GM18508 (cell line): ENCODE measurements at regions not wholly inside any gene's neighbourhood (a gene's known extent, or its start where the extent isn't known, plus 50 kb on each side); places are given as distances from the start of the nearest gene placed in this dataset.

Experiments used
- ATAC-seq: cut with Tn5 transposase; IDR thresholded peaks from one replicate; pipeline ENCODE4 v1.9.1; 2021; ENCODE audit warnings: moderate number of reproducible peaks; ENCODE audit not compliant: insufficient read depth, unreplicated experiment

DNA sequence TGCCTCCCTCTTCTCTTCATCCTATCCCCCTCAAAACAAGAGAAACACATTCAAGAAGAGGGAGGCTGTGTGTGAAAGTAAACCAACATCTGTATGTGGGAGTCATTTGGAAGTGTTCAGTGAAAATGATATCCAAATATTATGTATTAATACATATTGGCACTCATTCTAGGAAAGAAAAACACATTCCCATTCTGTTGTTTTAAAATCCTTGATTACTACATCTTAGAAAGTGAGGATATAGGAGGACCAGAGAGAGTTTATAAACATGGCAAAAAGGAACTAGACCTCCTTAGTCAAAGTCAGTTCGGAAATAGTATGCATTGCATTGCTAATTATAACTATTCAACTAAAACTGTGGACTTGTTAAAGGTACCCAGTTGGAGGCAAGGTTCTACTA lies 786.6 kb downstream of the ADGRL2 start:
- ATAC-seq, result no peak

DNA sequence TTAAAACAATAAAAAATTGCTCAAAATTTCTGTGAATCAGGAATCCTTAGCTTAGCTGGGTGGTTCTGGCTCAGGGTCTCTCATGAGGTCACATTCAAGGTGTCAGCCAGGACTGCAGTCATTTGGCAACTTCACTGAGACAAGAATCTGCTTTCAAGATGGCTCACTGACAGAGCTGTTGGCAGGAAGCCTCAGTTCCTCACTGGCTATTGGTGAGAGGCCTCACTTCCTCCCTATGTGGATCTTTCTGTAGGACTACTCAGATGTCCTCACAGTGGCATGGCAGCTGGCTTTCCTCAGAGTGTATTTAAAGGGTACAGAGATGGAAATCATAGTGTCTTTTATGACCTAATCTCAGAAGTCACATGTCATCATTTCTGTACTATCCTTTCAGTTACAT lies 785.7 kb downstream of the ADGRL2 start:
- peak; percentile 55 for ATAC-seq

DNA sequence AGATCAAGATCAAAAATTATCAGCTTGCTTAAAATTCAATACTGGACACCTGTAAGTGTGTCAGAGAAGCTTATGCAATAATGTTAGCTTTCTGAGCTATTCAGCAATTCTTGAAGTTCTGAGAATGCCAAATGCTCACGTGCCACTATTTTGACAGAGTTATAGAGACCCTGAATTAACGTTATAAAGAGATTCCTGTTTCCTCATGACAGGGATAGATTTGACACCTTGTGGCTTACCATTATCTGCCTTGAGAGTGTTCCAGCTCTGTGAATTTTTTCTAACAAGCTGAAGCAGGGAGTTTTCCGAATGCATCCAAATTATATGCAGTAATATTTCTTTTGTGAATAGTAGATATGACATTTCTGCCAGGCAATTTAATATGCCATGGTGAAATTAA lies 781.6 kb downstream of the ADGRL2 start:
- ATAC-seq, result no peak

DNA sequence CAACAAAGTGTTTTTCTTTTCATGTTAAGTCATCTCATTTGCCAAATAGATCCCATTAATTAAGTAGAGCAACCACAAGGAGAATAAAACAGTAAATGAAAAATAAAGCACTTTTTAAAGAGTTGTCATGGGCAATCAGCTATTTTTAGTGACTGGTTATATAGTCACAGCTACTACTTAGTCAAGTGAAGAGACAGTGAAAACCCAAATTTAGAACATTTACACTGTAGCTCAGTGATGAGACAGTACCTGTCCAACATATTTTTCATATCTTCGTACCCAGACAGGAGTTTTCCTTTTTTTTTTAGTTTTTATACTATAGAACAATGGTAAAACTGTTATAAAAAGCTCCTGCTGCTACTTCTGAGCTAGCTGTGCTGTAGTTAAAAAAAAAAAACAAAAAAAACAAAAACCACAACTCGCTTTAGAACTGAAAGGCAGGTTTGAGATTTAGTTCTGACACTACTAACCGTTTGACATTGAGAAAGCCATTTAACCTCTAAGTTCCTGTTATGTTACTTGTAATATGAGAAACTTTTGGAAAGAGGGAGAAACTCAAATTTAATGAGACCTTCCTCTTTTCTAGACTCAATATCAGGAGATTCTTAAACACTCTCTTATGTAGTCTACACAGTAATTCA lies 777.5 kb downstream of the ADGRL2 start:
- no peak for ATAC-seq

DNA sequence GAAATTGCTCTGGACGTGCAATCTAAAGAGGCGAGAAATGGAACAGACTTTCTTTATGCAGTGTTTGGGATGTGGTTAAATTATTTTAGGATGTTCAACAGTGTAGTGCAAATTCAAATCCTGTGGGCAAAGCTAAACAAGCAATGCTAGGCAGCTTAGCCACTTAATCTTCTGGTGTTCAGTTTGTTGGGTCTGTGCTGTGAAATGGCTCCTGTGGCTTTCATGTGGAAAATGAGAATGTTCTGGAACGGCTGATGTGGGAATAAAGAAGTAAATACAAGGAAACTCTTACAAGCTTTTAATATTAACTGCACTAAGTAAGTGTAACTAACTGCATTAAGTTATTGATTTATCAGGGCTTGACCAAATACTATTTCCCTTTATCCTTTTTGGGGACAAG lies 766.6 kb downstream of the ADGRL2 start:
- no peak for ATAC-seq

DNA sequence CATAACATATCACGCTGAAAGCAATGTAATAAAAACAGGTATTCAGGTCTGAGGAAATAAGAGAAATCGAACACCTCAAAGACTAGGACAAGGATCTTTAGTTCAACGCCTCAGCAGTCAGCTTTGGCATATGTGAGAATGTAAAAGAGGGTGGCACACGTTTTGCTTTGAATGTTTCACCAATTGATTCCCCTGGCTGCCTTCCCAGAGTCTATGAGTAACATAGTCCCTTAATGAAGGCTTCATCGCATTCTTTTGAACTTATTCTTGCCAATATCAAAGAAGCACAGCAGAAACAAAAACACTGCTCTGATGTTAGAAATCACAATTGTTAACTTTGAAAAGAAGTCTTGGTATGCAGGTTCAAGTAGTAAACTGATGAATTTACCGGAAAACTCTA lies 764.8 kb downstream of the ADGRL2 start:
- no peak for ATAC-seq

DNA sequence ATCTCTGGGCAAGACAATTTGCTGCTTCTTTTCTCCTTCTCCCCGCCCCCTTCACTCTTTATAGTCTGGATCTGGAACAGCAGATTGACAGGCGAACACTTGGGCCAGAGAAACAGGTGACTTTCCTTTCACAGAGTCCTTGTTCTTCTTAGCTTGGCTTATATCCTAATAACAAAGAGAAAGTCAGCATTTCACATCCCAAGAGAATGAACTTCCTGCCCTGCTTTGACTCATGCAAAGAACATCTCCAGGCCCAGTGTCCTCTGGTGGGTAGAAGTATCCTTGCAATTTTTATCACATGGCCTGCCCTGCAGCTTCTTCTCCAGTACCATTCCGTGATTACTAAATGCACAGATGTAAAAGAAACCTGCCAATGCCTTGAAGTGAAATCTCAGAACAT lies 764.4 kb downstream of the ADGRL2 start:
- no peak for ATAC-seq

DNA sequence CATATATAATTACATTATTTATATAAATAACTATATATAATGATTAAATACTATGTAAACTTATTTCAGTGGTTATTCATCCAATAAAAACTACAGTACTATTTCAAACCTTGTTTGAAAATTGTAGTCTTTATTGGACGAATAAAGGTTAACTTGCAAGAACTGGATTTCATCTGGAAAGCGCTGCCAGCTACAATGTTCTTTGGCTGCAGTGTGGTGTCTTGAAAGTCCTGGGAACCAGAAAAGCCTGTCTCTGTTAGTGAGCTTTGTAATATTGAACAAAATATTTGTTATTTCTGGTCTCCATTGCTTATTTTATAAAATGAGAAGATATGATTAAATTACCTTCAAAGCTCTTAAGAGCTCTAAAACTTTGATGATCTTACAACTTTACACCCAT lies 763.6 kb downstream of the ADGRL2 start:
- ATAC-seq, result no peak

DNA sequence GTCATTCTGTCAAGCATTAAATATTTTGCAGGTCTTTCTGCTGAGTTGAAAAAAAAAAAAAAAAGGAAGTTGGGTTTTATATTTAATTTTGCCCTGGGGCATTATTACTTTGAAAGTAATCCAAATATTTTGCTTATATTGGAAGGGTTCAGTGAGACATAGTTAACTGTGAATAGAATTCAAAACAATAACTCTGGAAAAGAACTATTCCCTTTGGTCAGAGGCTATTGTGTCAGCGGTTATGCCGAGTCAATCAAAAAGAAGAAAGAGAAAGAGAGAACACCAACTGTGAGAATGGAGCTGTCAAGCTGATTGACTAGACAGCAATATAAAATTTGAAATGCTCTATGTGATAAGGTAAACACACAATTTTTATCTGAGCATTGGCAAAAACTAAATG lies 761.7 kb downstream of the ADGRL2 start:
- no peak for ATAC-seq

DNA sequence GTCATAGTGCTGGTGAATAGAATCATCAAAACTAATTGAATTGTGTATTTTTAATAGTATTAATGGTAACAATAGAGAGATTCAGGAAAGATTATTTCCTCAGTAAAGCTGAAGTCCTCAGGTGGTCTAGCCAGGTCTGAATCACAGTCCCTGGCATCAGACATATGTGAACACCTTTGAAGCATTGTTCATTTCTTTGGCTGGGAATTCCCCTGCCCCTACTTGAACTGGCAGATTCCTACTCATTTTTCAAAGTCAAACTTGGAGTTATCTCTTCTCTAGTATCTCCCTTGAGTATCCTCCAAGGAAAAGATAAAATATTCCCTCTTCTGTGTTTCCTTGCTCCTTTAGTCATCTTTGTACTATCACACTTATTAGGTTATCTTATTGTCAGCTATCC lies 759.8 kb downstream of the ADGRL2 start:
- ATAC-seq, result no peak

DNA sequence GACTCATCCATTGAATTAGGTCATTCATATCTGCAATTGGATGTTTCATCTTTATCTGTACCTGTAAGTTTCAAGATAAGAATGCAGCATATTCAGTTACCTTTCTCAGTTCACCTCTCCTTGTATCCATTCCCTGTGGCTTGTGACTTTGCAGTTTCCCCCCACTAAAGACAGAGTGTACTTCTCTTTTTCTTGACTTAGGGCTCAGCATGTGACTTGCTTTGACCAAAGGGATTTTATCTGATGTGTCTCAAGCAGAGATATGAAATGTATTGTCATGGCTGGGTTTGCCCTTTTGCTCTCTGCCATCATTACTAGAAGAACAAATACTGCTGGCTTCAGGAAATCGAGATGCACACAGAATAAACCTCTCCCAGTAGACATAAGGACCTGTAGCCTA lies 754.8 kb downstream of the ADGRL2 start:
- ATAC-seq, result no peak

DNA sequence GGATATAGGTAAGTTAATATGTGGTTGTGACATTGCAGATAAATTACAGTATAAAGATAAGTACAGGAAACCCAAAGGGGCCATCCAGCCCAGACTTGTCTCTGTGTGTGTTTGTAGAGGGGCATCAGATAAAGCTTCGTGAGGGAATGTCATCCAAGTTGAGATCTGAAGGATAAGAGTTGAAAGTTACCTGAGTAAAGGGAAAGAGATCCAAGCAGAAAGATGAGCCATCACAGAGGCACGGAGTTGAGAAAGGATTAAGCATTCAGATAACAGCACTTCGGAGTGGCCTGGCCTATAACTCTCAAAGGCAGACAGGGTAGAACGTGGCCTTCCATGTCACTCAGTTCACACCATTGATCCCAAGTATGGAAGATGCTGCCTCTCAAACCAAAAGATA lies 749.1 kb downstream of the ADGRL2 start:
- ATAC-seq, result no peak

DNA sequence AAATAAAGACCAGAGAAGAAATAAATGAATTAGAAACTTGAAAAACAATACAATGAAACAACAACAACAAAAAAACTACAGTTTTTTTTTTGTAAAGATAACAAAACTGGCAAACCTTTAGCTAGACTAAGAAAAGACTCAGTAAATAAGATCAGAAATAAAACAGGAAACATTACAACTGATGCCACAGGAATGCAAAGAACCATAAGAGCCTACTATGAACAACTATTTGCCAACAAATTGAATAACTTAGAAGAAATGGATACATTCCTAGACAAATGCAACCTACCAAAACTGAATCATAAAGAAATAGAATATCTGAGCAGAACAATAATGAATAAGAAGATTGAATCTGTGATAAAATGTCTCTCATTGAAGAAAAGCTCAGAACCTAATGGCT lies 742.0 kb downstream of the ADGRL2 start:
- no peak for ATAC-seq

DNA sequence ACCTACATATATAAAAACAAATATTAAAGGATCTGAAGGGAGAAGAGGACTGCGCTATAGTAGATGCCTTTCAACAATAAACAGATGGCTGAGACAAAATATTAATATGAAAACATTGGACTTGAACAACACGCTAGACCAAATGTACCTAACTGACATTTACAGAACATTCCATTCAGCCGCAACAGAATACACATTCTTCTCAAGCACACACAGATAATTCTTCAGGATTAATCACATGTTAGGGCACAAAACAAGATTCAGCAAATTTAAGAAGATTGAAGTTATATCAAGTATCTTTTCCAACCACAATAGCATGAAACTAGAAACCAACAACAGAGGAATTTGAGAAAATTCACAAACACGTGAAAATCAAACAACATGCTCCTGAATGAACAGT lies 741.4 kb downstream of the ADGRL2 start:
- no peak for ATAC-seq

DNA sequence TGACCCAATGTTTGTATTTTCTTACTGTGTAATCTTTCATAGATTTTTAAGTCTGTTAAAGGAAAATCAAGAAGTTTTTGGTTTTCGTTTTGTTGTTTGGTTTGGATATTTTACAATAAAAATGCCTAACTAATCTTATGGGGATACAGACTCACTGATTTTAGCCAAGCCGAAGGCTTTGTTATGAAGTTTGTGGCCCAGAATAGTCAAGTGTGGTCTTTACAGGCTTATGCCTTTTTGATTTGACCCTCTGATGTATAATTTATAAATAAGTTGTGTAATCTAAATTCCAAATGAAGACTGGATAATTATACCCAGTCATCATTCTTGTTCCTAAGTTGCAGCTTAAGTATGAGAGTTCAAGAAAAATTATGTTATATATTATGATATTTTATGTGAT lies 739.3 kb downstream of the ADGRL2 start:
- no peak for ATAC-seq

DNA sequence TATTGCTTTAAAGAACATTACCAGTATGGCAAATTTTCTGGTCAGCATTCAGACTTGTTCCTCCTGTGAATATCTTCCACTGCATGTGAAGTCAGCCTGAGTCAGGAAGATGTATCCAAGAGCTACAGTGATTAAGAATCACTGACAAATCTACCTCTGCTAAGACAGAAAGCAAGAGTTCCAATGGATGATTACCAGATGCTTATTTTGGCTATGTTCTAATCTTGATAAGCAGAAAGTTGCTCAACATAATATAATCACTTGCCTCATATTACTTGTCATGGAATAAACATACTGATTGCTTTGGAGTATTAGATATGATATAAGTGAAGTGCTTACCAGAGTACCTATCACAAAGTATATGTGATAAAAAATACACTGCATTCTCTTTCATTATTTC lies 738.1 kb downstream of the ADGRL2 start:
- no peak for ATAC-seq

DNA sequence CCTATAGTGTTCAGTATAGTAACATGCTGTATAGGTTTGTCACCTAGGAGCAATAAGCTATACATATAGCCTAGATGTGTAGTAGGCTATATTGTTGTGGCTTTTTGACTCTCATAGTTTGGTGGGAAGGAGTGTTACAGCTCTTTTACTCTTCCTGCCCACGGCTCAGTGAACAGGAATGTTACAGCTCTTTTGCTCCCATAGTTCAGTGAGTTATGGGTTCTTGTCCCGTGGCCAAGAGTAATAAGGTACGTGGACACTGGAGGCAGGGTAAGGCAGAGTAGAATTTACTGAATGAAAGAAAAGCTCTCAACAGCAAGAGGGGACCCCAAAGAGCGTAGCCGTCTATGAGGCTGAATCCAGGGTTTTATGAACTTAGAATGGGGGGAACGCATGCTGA lies 734.3 kb downstream of the ADGRL2 start:
- ATAC-seq, result no peak

DNA sequence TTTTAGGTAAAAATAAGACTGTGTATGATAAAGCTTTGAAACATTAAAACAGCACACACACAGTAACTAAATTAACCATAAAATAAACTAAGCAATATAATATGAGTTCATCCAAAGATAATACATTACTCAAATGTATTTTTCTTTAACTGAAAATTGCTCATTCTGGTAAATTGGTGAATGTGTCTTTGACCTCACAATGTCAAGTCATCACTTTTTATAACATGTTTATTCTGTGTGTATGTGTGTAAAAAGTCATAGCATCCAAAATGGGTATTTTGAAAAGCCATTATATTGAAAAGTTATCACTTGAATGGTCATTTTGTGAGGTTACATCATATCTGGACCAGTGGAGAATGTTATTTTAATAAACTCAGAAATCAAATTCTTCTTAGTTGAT lies 724.6 kb downstream of the ADGRL2 start:
- ATAC-seq, result no peak

DNA sequence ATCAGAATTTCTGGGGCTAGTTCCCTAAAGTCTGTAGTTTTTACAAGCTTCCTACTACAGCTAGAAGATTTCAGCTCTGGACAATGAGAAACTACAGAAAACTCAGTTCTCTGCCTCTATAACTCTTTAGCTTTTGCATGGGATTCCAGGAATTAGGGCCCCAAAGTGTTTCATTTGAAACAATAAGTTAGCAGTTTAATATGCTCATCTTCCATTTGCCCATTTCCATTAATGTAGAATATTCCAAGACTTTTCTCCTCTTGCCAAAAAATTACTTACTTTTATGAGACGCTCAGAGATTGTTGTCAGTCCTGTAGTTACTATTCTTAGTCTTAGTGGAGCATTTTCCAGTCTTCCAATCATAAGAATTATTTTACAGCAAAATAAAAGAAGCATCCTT lies 719.9 kb downstream of the ADGRL2 start:
- ATAC-seq, result no peak

DNA sequence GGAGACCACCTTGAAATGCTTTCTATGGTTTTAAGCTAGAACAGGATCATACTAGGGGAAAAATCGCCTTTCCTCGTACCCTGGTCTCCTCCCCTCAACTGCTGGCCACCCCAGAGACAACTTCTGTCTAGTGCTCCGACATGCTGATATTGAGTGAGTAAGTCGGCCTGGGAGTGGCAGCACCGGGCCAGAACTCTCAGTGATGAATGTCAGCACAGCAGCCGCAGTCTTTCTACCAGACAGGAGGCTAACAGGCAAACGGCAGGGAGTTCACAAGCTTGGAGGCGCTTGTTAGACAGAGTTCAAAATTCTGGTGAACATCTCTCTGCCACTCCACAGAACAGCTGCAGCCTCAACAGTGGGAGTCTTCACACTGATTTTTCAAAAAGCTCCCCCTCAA lies 716.9 kb downstream of the ADGRL2 start:
- ATAC-seq, result no peak

DNA sequence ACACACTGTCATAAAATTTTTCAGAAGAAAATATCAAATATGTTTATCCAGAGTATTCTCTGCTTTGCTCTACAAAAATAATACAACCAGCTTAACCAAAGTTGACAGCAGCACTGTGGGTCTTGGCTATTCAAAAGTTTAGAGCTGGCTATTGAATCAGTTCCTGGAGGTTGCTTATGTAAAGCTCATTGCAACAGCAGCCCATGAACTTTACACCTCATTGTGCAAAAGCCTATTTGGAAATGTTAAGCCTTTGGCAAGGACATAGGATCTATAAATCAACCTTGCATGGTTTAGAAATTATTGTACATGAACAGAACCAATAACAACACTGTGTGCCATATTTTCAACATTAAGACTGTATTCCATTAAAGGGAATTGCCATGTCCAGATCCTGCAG lies 714.9 kb downstream of the ADGRL2 start:
- no peak for ATAC-seq

DNA sequence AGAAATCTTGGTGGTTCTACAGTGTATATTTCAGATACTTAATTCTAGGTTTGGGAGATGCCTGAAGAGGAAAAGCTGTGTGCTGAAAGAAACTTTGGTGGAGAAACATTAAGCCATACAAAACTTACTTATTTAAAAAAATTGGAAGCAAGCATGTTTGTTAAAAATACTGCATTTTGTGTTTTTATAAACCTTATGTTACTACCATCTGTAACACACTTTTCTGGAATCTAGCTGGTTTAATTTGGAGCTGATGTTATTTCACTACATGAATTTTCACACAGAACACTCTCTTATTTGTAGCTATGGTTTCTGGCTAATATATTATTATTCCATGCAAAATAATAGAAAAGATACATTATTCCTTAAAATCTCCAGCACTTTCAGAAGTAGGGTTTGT lies 710.7 kb downstream of the ADGRL2 start:
- no peak for ATAC-seq

DNA sequence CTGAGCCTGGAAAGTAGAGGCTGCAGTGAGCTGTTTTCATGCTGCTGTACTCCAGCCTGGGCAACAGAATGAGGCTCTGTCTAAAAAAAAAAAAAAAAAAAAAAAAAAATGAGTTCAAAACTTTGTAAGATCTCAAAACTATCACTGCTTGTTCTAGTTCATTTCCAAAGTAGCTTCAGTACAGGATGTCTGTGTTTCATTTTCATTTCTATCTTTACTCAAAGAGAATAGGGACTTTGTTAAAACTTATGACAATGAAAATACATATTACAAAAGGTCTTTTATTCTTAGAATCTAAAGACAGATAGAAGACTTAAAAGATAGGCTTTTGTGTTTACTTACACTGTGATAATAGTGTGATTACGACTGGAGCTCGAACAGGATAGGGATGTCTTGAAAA lies 709.7 kb downstream of the ADGRL2 start:
- ATAC-seq, result no peak
